Activated T-cell treated with anti-CD3 and anti-CD28 coated beads, Interleukin-2, amount 50 U/mL, for 72 hours (primary cell): ENCODE measurements at regions not wholly inside any gene's neighbourhood (a gene's known extent, or its start where the extent isn't known, plus 50 kb on each side); places are given as distances from the start of the nearest gene placed in this dataset.

Source experiments
- ATAC-seq, 2 donors: fragments of 150-1000 bp; cut with Tn5 transposase; replicated peaks in 1 of 2; 2 replicates each; pipeline ENCODE4 v1.10.0; 2021; ENCODE audit warnings: moderate library complexity in 2 of 2, mild to moderate bottlenecking in 1 of 2
- DNase-seq, 2 donors: peaks; one replicate each; pipeline ENCODE4 v3.0.0; 2021 to 2022; ENCODE audit warnings: mixed read lengths in 1 of 2
- H3K27ac Mint-ChIP-seq: one replicate; pipeline ENCODE4 v1.8.0; 2022; ENCODE audit warnings: mild to moderate bottlenecking, moderate library complexity, mixed read lengths
- H3K27me3 Mint-ChIP-seq: one replicate; pipeline ENCODE4 v1.8.0; 2022; ENCODE audit warnings: low read depth, mixed read lengths
- H3K36me3 Mint-ChIP-seq, 2 donors: one replicate each; pipeline ENCODE4 v1.8.0; 2022; ENCODE audit warnings: mixed read lengths in 2 of 2, mild to moderate bottlenecking in 1 of 2; ENCODE audit not compliant: insufficient read depth in 2 of 2
- H3K4me1 Mint-ChIP-seq: one replicate; pipeline ENCODE4 v1.8.0; 2022; ENCODE audit warnings: low read depth, mixed read lengths
- H3K4me3 Mint-ChIP-seq, 2 donors: one replicate each; pipeline ENCODE4 v1.8.0; 2022; ENCODE audit warnings: mild to moderate bottlenecking in 2 of 2, mixed read lengths in 2 of 2, moderate library complexity in 2 of 2
- H3K9me3 Mint-ChIP-seq, 2 donors: one replicate each; pipeline ENCODE4 v1.8.0; 2022; ENCODE audit warnings: mixed read lengths in 2 of 2

DNA sequence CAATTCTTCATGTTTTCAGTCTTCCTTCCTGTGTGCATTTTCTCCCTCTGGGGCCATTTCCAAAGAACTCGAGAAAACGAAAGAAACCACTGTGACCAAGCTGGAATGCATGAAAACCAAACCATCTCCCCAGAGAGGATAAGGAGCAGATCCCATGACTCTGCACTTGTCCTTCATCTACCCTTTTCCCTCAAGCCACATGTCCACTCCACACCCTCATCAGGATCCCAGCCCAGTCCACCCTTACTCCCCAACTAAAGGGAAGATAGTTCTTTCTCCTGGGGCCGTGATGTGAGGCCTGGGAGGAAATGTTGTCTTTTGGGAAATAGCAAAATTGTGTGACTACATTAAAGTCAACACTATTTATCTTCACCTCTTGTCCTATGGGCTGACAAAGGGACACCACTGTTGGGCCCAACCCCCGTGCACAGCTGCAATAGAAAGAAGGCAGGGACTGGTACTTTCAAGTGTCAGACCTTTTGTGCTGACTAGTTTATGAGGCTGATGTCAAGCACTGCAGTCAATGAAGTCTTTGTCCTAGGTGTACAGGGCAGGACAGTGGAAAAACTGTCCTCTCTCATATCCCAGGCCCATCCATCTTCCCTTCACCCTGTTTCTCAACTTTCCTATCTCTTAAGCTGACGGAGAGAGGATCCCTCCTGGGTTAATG is 487.1 kb upstream of the NR2F2 start:
- no peak for ATAC-seq
- Mint-ChIP-seq H3K27ac (no peak overlapping the region), H3K9me3 (no peaks in the 10 kb centered on the region), H3K36me3 (peaks cover 0 to 1% of the 10 kb centered on the region in 2 donors), H3K27me3 (no peaks in the 10 kb centered on the region), H3K4me3 (no peak overlapping the region), H3K4me1 (peaks cover 33% of the 10 kb centered on the region)
- DNase-seq: no peak

DNA sequence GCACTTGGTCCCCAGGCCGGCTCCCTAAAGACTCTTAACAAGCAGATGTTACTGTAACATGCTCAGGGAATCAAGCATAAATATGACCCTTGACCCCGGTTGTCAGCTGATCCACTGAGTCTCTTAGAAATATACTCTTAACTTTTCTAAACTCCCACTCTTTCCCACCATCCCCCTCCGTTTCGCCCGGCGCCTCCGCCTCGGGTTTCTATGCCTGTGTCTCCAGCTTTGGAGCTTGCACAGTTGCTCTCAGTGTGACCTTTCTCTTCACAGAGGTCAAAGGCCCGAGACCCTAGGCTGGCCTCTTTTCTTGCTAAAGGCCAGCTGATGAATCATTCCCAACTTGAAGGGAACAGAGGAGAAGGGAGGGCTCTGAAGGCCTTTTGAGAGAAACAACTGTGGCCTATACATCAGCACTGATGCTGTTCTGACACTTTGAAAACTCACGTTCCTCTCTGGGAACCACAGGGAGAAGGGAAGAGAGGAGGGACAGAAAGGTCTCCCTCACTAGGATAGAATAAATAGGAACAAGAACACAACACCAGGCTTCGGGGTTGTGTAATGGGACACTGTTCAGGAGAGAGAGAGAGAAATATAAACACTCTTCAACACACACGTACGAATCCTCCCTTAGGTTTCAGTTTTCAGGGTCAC is 484.5 kb upstream of the NR2F2 start:
- H3K36me3 Mint-ChIP-seq: peaks cover 0 to 1% of the 10 kb centered on the region in 2 donors
- no peaks in the 10 kb centered on the region for H3K27me3 Mint-ChIP-seq
- peaks cover 9% of the 10 kb centered on the region for H3K4me1 Mint-ChIP-seq
- H3K27ac Mint-ChIP-seq: no peak overlapping the region
- ATAC-seq (no peak), DNase-seq (no peak)
- no peaks in the 10 kb centered on the region for H3K9me3 Mint-ChIP-seq
- H3K4me3 Mint-ChIP-seq: no peak overlapping the region

DNA sequence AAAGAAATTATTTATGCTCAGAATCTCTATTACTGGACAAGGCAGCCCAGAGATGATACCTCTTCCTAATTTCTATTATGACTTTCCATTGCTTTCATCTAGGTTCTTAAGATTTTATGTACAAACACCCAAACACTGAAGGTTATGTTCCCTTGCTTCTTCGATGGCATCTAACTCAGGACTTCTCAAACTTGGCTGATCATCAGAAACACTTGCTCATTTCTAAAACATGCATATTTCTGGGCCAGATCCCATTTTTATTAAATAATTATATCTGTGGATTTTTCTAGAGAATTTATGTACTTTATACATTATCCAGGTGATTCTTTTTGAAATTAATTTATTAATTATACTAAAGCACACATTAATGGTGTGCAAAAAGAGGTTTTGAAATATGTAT is 482.4 kb upstream of the NR2F2 start:
- peaks cover 4% of the 10 kb centered on the region for H3K4me1 Mint-ChIP-seq
- no peak overlapping the region for H3K4me3 Mint-ChIP-seq
- H3K36me3 Mint-ChIP-seq: peaks cover 0 to 1% of the 10 kb centered on the region in 2 donors
- DNase-seq (no peak), ATAC-seq (no peak)
- no peaks in the 10 kb centered on the region for H3K27me3 Mint-ChIP-seq
- H3K9me3 Mint-ChIP-seq: no peaks in the 10 kb centered on the region
- no peak overlapping the region for H3K27ac Mint-ChIP-seq

DNA sequence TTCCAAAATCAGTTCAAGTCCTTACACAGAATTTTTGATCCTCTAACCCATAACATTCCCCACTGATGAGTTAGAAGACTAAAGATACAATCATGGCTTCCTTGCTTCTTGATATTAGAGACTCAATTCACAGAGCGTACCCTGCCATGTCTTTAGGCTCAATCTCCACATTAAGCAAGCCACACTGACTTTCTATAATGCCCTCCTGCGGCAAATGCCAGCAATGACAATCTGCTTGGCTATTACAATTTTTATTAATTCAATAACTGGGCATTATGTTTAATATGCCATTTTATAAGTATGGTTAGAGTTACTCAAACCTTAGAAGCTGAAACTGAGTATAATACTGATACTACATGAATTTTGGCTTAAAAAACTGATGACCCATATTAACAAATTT is 479.7 kb upstream of the NR2F2 start:
- no peak for ATAC-seq
- peaks cover 6% of the 10 kb centered on the region for H3K27me3 Mint-ChIP-seq
- no peak for DNase-seq
- no peaks in the 10 kb centered on the region for H3K4me1 Mint-ChIP-seq
- H3K4me3 Mint-ChIP-seq: no peak overlapping the region
- H3K9me3 Mint-ChIP-seq: no peaks in the 10 kb centered on the region
- H3K27ac Mint-ChIP-seq: no peak overlapping the region
- peaks cover 0 to 1% of the 10 kb centered on the region in 2 donors for H3K36me3 Mint-ChIP-seq

DNA sequence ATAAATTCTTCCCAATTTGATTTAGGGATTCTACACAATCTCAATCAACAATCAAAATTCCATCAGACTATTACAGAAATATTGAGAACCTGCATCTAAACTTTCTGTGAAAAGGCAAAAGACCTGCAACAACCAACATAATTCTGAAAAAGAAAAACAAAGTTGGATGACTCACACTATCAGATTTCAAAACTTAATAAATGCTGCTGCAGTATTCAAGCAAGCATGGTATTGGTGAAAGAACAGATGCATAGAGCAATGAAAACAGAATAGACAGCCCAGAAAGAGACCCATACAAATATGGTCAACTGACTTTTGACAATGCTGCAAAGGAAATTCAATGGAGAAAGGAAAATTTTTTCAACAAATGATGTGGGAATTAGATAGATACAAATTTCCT is 477.1 kb upstream of the NR2F2 start:
- no peak overlapping the region for H3K4me3 Mint-ChIP-seq
- no peaks in the 10 kb centered on the region for H3K4me1 Mint-ChIP-seq
- no peak for ATAC-seq
- H3K27ac Mint-ChIP-seq: no peak overlapping the region
- no peaks in the 10 kb centered on the region for H3K9me3 Mint-ChIP-seq
- no peak for DNase-seq
- peaks cover 8% of the 10 kb centered on the region for H3K27me3 Mint-ChIP-seq
- no peaks in the 10 kb centered on the region for H3K36me3 Mint-ChIP-seq

DNA sequence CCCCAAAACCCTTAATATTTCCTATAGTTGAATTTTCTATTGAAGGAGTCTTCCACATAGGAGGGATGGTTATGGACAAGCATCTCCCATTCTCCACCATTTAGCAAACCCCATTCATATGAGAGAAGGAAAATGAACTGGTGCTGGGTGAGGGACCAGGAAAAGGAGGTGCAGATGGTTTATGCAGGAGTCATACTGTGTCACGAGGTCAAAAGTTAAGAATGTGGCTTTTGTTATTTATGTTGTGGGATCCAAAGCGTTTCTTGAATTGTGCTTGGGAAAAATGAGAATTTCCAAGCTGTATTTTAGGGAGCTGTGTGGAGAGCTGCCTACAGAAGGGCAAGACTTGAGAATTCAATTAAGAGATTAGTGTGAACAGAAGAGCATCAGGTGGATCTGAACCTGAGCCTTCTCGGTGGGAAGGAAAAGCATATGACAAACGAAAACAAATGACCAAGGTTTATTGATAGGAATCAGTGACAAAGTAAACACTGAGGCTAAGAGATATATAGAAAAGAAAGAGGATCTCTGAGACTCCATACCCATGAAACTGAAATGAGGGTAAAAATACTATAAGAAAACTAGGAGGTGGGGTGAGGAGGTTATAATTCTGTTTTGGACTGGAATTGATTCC is 473.3 kb upstream of the NR2F2 start:
- no peaks in the 10 kb centered on the region for H3K4me1 Mint-ChIP-seq
- H3K27ac Mint-ChIP-seq: no peak overlapping the region

DNA sequence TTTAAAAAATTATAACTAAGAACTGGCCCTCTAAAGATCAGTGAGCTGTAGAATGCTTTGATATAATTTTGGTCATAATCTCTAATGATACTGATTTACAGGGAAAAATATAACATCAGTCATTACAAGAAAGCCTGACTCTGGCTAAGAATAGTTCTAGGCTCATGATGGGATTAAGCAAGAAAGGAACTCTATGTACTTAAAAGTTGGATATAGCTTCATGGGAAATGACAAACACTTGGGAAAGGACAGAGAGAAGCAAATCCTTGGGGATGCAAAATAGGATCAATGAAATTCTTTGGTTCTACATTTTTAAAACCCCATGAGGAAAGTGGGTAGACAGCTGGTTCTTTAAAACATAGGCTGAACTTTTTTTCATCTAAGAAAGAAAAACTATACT is 472.7 kb upstream of the NR2F2 start:
- Mint-ChIP-seq H3K36me3 (no peaks in the 10 kb centered on the region), H3K9me3 (no peaks in the 10 kb centered on the region), H3K27ac (no peak overlapping the region), H3K4me3 (no peak overlapping the region), H3K27me3 (peaks cover 21% of the 10 kb centered on the region), H3K4me1 (no peaks in the 10 kb centered on the region)
- DNase-seq (no peak), ATAC-seq (no peak)

More for the DNA sequence above, 473.3 kb upstream of the NR2F2 start:
- ATAC-seq (no peak), DNase-seq (no peak)
- no peaks in the 10 kb centered on the region for H3K36me3 Mint-ChIP-seq
- H3K4me3 Mint-ChIP-seq: no peak overlapping the region
- peaks cover 19% of the 10 kb centered on the region for H3K27me3 Mint-ChIP-seq
- no peaks in the 10 kb centered on the region for H3K9me3 Mint-ChIP-seq

DNA sequence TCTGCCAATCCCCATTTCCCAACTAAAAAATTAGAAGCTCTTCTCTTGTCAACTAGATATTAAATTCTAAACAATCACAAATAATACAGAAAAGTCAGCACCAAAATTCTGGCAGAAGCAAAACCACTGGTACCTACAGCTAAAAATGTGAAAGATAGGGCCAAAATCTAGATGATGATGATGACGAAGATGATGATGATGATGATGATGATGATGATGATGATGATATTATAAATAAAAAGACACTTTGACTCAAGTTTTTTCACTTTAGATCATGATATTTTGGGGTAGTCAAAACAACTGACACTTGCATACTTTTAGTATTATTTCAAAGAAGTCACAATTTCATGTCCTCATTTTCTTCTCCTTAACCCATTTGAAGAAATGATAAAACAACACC is 470.1 kb upstream of the NR2F2 start:
- DNase-seq: no peak
- Mint-ChIP-seq H3K27me3 (peaks cover 21% of the 10 kb centered on the region), H3K27ac (no peak overlapping the region), H3K4me3 (no peak overlapping the region), H3K9me3 (no peaks in the 10 kb centered on the region), H3K4me1 (peaks cover 5% of the 10 kb centered on the region), H3K36me3 (no peaks in the 10 kb centered on the region)
- no peak for ATAC-seq

DNA sequence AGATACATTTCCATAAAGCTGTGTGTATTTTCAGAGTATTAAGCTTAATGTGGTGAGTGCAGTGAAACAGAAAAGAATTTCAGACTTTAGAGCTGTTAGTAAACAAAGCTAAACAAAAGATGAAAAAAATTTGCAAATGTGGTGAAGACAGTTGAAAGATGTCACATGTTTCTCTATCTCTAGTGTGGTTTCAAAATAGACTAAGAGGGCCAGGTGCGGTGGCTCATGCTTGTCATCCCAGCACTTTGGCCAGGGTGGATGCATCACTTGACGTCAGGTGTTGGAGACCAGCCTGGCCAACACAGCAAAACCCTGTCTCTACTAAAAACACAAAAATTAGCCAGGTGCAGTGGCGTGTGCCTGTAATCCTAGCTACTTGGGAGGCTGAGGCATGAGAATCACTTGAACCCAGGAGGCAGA is 466.0 kb upstream of the NR2F2 start:
- no peak overlapping the region for H3K4me3 Mint-ChIP-seq
- H3K36me3 Mint-ChIP-seq: no peaks in the 10 kb centered on the region
- ATAC-seq (no peak), DNase-seq (no peak)
- peaks cover 13% of the 10 kb centered on the region for H3K27me3 Mint-ChIP-seq
- no peak overlapping the region for H3K27ac Mint-ChIP-seq
- peaks cover 8% of the 10 kb centered on the region for H3K4me1 Mint-ChIP-seq
- no peaks in the 10 kb centered on the region for H3K9me3 Mint-ChIP-seq

DNA sequence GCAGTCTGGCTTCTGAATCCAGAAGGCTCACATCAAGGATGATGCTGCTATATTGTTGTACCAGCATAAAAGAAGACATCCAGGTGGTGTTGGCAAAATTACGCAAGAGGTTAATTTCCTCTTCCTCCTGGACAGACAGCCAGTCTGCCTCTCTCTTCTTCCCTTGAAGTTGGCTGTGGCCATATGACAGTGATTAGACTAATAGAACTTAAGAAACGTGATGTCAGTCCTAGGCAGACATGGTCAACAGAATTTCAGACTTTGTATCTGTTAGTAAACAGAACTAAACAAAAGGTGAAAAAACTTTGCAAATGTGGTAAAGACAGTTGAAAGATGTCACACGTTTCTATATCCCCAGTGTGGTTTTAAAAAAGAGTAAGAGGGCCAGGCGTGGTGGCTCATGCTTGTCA is 465.2 kb upstream of the NR2F2 start:
- Mint-ChIP-seq H3K27ac (no peak overlapping the region), H3K27me3 (peaks cover 8% of the 10 kb centered on the region), H3K4me1 (peaks cover 15% of the 10 kb centered on the region), H3K4me3 (no peak overlapping the region), H3K36me3 (no peaks in the 10 kb centered on the region), H3K9me3 (no peaks in the 10 kb centered on the region)
- DNase-seq (no peak), ATAC-seq (no peak)

DNA sequence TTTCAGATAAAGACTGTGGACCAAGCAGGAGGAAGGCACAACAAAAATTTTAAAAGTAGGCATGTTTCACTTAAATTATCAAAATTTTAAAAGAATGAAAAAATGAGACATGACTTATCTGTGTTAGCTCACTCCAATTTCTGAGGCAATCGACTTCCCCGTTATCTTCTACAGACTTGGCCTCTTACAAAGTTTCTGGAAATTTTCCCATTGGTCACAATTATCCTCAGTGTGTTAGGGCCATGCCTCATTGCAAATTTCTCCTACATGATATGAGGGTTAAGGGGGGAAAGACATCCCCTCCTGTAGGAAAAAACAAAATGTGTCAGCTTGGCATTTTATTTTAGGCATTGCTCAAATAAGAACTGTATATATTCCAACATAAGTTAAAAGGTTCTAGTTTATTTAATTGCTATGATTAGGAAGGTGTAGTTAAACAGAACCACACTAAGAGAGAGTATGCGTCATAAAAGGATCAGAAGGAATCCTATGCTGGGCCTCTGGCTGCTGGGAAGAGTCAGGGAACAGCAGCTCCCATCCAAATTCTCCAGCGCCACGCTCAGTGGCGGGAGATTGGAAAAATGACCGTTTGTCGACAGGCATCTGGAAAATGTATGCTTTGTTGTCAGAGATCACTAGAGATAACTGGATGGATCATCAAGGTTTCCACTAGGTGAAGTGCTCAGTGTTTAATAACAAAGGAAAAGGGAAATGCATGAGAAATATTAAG is 463.6 kb upstream of the NR2F2 start:
- H3K9me3 Mint-ChIP-seq: no peaks in the 10 kb centered on the region
- peaks cover 15% of the 10 kb centered on the region for H3K4me1 Mint-ChIP-seq

DNA sequence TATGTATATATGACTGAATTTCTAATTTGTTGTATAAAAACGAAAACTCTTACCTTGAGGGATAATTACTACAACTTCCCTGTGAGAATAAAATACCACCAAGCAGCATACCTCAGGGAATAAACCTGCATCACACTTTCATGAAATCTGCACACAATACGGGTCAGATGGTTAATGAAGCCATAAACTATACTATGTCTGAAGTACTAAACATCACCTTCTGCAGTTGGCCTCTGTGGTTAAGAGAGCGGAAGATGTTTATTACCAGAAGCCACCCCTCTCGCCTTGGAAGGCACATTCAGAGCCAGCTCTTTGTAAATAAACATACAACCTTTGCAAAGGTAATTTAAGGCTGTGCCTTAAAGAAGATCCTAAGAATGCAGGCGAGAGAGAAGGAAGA is 462.1 kb upstream of the NR2F2 start:
- no peaks in the 10 kb centered on the region for H3K27me3 Mint-ChIP-seq
- ATAC-seq: no peak
- no peaks in the 10 kb centered on the region for H3K9me3 Mint-ChIP-seq
- peaks cover 15% of the 10 kb centered on the region for H3K4me1 Mint-ChIP-seq
- H3K4me3 Mint-ChIP-seq: no peak overlapping the region
- H3K27ac Mint-ChIP-seq: no peak overlapping the region
- no peaks in the 10 kb centered on the region for H3K36me3 Mint-ChIP-seq
- DNase-seq: no peak

More for the DNA sequence above, 463.6 kb upstream of the NR2F2 start:
- Mint-ChIP-seq H3K27me3 (peaks cover 8% of the 10 kb centered on the region), H3K27ac (no peak overlapping the region), H3K4me3 (no peak overlapping the region), H3K36me3 (no peaks in the 10 kb centered on the region)
- ATAC-seq (no peak), DNase-seq (no peak)

DNA sequence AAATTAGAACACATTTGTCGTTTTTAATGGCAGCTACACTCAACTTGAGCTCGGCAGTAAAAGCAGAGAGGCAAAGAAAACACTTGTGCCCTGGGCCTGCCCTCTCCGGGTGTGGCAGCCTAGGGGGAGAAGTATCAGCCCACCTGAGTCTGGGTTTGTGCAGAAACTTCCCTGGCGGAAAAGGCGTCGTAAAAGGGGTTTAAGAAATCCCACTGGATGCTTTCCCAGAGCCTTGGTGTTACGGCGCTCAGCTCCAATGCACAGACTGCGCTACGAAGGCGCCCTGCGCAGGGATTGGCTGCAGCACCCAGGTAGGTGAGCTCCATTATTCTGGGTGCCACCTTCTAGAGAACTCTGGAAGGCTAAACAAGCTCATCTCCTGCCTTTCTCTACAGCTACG is 461.5 kb upstream of the NR2F2 start:
- no peaks in the 10 kb centered on the region for H3K36me3 Mint-ChIP-seq
- H3K27ac Mint-ChIP-seq: no peak overlapping the region
- no peaks in the 10 kb centered on the region for H3K27me3 Mint-ChIP-seq
- H3K4me3 Mint-ChIP-seq: no peak overlapping the region
- H3K4me1 Mint-ChIP-seq: peaks cover 14% of the 10 kb centered on the region
- no peak for ATAC-seq
- no peak for DNase-seq
- no peaks in the 10 kb centered on the region for H3K9me3 Mint-ChIP-seq
